HUES6 (cell line): ENCODE measurements at regions not wholly inside any gene's neighbourhood (a gene's known extent, or its start where the extent isn't known, plus 50 kb on each side); places are given as distances from the start of the nearest gene placed in this dataset.

Source experiments
- H3K27ac ChIP-seq: 2 replicates; pipeline ENCODE4 v1.7.0; 2013; ENCODE audit warnings: low read depth, mild to moderate bottlenecking, low read length, inconsistent platforms
- H3K27me3 ChIP-seq: 2 replicates; pipeline ENCODE4 v1.6.1; 2013; ENCODE audit warnings: low read length; ENCODE audit not compliant: control insufficient read depth, insufficient read depth
- H3K36me3 ChIP-seq: 2 replicates; pipeline ENCODE4 v1.6.1; 2013; ENCODE audit warnings: low read length; ENCODE audit not compliant: control insufficient read depth, insufficient read depth
- H3K4me1 ChIP-seq: 2 replicates; pipeline ENCODE4 v1.6.1; 2013; ENCODE audit warnings: low read length; ENCODE audit not compliant: control insufficient read depth, insufficient read depth
- H3K4me3 ChIP-seq: 2 replicates; pipeline ENCODE4 v1.5.1; 2013; ENCODE audit warnings: low read depth, low read length
- H3K9ac ChIP-seq: one replicate; pipeline ENCODE4 v1.6.1; 2013; ENCODE audit warnings: mild to moderate bottlenecking, low read length
- H3K9me3 ChIP-seq: 2 replicates; pipeline ENCODE4 v1.6.1; 2013; ENCODE audit warnings: low read depth, low read length; ENCODE audit not compliant: control insufficient read depth, insufficient read depth

DNA sequence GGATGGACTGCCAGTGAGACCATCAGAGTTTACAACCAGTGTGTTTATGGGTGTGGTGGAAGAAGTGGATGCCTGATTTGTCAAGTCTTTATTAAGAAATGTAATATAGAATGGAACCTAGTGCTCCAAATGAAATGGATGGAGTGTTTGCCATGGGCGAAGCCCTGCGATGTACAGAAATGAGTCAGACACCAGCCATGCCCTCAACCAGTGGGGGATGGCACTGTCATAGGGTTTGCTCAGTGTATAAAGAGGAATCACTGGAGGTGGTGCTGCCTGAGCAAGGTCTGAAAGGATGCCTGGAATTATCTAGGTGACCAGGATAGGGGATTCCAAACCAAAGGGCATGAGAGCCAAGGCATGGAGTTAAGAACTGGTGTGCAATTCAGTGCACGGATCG is 120.9 kb upstream of the MTNR1B start:
- Histone ChIP-seq H3K4me3 (no peak overlapping the region), H3K27ac (no peak overlapping the region), H3K9me3 (no peaks in the 10 kb centered on the region), H3K4me1 (peaks cover 10% of the 10 kb centered on the region; the same call in 1 of the 2 replicates), H3K36me3 (no peaks in the 10 kb centered on the region), H3K27me3 (no peaks in the 10 kb centered on the region), H3K9ac (no peak overlapping the region)

DNA sequence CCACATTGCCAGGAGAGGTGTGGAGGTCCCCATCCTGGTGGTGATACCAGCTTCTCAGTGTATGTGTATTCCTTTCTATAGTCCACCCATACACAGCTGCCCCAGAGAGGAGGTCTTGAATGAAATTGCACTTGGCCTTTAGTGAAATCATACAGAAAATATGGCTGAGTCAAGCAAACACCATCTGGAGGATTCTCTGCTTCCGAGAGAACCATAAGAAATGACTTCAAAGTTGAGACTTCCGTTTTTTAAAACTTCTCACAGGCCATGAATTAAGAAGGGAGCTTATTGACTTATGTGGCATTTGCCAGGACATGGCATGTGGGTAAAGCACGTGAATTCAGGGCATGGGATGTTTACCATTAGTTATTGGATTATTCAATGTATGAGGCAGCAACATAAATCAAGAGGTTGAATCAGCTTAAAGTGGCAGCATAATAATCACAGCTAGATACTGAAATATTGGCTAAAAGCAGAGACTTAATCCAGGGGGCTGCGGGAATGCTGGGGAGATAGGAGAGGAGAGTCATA is 119.1 kb upstream of the MTNR1B start:
- Histone ChIP-seq H3K27ac (no peak overlapping the region), H3K9ac (no peak overlapping the region), H3K9me3 (no peaks in the 10 kb centered on the region), H3K4me3 (no peak overlapping the region), H3K4me1 (peaks cover 7% of the 10 kb centered on the region; the same call in 1 of the 2 replicates), H3K27me3 (no peaks in the 10 kb centered on the region), H3K36me3 (no peaks in the 10 kb centered on the region)

DNA sequence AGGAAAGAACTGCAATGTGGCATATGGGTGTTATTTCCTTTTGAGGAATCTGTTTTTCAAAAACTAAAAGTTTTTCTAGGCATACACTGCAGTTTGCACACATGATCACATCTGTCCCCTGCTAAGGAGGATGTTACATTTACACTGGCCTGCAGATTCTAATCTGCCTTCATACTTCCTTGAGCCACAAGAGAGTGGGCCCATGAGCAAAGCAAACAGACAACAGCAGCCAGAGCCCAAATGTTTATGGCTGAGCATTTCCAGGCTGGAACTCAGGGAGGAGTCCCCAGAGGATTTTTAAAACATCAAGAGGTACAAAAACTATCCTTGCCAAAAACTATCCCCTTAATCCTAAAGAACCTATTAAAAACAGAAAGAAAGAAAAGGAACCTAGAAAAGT is 117.2 kb upstream of the MTNR1B start:
- Histone ChIP-seq H3K27me3 (no peaks in the 10 kb centered on the region), H3K9ac (no peak overlapping the region), H3K36me3 (no peaks in the 10 kb centered on the region), H3K27ac (no peak overlapping the region), H3K9me3 (no peaks in the 10 kb centered on the region), H3K4me3 (no peak overlapping the region), H3K4me1 (no peaks in the 10 kb centered on the region)

DNA sequence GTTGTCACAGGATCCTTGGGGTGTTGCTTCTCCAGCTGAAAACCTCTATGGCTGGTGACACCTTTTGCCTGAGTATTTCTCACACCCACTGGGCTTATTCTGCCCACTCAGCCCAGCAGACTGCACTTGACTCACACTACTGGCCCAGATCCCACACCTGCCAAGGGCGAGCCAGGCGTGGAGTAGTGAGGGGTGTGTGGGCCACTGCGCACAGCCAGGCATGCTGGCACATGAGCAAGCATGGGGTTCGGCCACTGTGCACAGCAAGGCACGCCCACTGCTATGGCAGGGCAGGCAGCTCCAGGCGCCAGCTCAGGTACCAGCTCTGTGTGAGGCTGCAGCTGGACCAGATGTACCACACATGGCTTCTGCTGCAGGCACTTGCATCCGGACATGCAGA is 116.5 kb upstream of the MTNR1B start:
- H3K4me3 ChIP-seq, result no peak overlapping the region
- H3K36me3 ChIP-seq, result no peaks in the 10 kb centered on the region
- no peaks in the 10 kb centered on the region for H3K27me3 ChIP-seq
- no peaks in the 10 kb centered on the region for H3K4me1 ChIP-seq
- H3K9ac ChIP-seq, result no peak overlapping the region
- H3K9me3 ChIP-seq, result no peaks in the 10 kb centered on the region
- H3K27ac ChIP-seq, result no peak overlapping the region

DNA sequence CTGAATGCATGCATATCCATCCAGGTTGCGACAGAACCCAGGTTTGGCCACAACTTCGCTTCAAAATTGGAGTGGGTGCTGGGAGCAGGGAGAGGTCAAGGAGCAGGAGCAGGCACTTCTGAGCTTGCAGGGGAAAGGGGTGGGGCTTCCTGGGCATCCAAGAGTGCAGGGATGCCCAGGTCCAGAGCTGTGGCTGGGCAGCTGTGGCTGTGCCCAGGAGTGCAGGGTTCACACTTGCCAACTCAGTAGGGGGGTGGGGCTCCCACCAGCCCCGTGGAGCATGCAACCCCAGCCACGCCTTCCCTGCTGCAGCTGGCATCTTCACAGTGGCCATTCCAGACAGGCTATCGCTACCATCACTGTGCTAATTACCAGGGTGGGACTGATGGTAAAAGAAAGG is 115.3 kb upstream of the MTNR1B start:
- H3K4me3 ChIP-seq, result no peak overlapping the region
- H3K9ac ChIP-seq, result no peak overlapping the region
- H3K27ac ChIP-seq, result no peak overlapping the region
- no peaks in the 10 kb centered on the region for H3K4me1 ChIP-seq
- H3K27me3 ChIP-seq, result no peaks in the 10 kb centered on the region
- H3K9me3 ChIP-seq, result no peaks in the 10 kb centered on the region
- H3K36me3 ChIP-seq, result no peaks in the 10 kb centered on the region

DNA sequence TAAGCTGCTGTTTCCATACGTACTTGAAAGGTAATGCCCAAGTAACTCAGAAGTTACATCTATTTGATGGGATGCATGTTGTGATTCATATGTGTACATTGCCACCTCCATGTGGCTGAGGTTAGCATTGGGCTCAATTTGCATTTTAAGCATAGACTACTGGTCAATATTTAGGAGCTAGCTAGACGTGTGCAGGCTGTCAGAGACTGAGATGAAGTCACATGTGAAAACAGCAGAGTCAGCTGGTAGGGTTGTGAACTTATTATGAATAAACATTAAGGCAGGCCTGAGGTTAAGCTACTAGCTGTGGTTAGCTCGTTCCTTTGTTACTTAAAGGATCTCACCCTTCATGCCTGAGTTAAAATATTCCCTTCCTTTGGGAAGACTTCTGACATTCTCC is 114.5 kb upstream of the MTNR1B start:
- H3K36me3 ChIP-seq, result no peaks in the 10 kb centered on the region
- H3K27me3 ChIP-seq, result no peaks in the 10 kb centered on the region
- no peak overlapping the region for H3K4me3 ChIP-seq
- no peak overlapping the region for H3K9ac ChIP-seq
- H3K4me1 ChIP-seq, result no peaks in the 10 kb centered on the region
- no peak overlapping the region for H3K27ac ChIP-seq
- no peaks in the 10 kb centered on the region for H3K9me3 ChIP-seq

DNA sequence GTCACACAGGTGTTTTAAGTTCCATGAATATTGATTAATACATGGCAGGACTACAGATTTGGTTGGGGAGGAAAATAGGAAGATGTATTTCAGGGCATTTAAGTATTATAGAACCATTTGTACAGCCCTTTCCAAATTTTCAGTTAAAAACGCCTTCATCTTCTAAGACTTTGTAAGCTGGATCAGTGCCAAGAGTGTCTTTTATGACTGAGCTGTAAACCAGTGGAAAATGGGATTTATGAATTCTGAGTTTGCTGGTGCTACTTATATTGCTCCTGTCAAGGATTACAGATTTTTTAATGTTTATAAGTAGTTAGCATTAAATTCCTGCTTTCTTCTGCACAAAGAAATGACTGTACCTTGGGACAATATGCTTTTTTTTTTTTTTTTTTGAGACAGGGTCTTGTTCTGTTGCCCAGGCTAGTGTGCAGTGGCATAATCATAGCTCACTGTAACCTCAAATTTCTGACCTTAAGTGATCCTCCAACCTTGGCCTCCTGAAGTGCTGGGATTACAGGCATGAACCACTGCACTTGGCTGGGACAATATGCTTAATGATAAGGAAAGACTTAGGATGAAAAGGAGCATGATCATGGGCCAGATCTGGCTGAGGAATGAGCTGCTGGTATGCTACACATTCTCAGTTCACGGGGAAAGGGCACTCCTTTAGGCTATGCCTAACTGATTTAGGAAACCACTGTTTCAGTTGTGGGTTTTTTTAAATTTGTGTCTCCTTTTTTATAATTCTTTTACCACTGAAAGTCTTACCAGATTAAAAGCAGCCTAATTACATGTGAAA is 113.6 kb upstream of the MTNR1B start:
- H3K9ac ChIP-seq, result no peak overlapping the region
- H3K36me3 ChIP-seq, result no peaks in the 10 kb centered on the region
- H3K9me3 ChIP-seq, result no peaks in the 10 kb centered on the region
- no peaks in the 10 kb centered on the region for H3K27me3 ChIP-seq
- H3K27ac ChIP-seq, result no peak overlapping the region
- no peak overlapping the region for H3K4me3 ChIP-seq
- H3K4me1 ChIP-seq, result no peaks in the 10 kb centered on the region

DNA sequence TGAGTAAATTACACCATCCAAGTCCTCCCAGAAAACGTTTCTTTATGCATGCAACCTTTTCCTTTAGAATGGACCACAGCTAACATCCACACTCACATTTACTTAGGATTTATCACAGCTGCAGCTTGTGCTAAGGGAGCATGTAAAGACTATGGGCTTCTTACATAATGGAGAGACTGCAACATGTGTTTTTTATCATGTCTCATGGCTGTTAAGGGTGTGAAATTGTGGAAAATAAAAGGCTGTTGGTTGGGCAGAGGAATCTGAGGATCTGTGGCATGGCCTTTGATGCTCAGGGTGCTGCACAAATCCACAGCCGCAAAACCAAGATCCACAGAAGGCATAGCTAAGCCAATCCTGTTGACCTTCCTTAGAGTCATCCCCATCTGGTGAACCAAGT is 112.0 kb upstream of the MTNR1B start:
- Histone ChIP-seq H3K9ac (no peak overlapping the region), H3K9me3 (no peaks in the 10 kb centered on the region), H3K27ac (no peak overlapping the region), H3K4me1 (no peaks in the 10 kb centered on the region), H3K36me3 (no peaks in the 10 kb centered on the region), H3K4me3 (no peak overlapping the region), H3K27me3 (no peaks in the 10 kb centered on the region)

DNA sequence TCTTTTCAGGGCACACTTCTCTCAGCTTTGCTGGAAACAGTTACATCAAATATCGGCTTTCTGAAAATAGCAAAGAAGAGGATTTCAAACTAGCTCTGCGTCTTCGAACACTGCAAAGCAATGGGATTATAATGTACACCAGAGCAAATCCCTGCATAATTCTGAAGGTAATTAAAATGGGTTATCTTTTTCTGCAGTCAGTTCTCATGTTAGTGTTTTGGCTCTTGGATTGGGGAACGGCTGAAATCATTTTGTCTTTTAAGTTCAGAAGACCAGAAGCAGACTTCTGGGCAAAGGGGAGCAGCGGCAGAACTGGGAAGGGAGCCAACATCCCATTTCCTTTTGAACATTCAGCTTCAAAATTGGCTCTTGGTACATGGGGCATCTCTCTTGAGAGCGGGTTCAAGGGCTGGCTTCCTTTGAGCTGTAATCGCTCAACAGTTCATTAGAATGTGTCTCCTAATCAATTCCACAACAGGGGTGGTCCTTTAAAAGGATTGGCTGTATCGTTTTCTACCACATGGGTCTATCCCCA is 110.2 kb upstream of the MTNR1B start:
- no peak overlapping the region for H3K4me3 ChIP-seq
- no peaks in the 10 kb centered on the region for H3K27me3 ChIP-seq
- H3K27ac ChIP-seq, result no peak overlapping the region
- H3K9ac ChIP-seq, result no peak overlapping the region
- H3K4me1 ChIP-seq, result no peaks in the 10 kb centered on the region
- no peaks in the 10 kb centered on the region for H3K9me3 ChIP-seq
- H3K36me3 ChIP-seq, result no peaks in the 10 kb centered on the region

DNA sequence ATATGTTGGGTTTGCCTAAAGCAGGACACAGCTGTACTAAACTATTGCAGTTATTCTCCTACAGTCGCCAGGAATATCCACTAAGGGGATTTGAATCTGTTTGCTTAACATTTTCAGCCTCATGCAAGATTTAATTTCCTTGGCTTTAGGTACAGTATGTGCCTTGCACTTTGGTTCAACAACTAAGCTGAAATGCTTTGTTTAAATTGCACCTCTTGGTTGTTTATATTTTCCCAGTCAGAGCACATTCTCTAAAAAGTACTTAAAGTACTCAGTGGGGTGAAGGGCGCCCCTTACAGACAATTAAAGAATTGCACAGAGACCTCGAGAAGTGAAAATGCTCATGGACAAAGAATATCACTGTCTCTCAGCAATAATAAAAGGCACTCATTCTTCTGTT is 107.8 kb upstream of the MTNR1B start:
- Histone ChIP-seq H3K9ac (no peak overlapping the region), H3K9me3 (no peaks in the 10 kb centered on the region), H3K27me3 (no peaks in the 10 kb centered on the region), H3K4me3 (no peak overlapping the region), H3K4me1 (no peaks in the 10 kb centered on the region), H3K36me3 (no peaks in the 10 kb centered on the region), H3K27ac (no peak overlapping the region)

DNA sequence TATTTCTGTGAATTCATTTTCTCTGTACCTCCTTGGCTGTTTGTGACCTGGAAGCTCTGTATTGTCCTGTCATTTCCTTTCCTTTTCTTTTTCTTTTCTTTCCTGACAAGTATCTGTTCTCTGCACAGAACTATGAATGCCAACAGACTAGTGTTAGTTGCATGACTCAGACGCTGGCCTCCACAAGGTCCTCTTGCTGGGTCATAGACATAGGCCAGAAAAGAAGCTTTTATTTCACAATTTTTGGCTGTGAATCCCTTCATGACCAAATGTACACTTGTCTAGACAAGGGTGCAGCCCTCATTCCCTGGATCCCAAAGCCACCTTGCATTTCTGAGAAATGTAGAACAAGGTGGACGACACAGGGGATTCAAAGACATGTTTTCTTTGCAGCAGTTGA is 104.1 kb upstream of the MTNR1B start:
- Histone ChIP-seq H3K27me3 (no peaks in the 10 kb centered on the region), H3K9me3 (no peaks in the 10 kb centered on the region), H3K27ac (no peak overlapping the region), H3K4me3 (no peak overlapping the region), H3K4me1 (no peaks in the 10 kb centered on the region), H3K9ac (no peak overlapping the region), H3K36me3 (no peaks in the 10 kb centered on the region)
